ENCODE measurements at regions not wholly inside any gene's neighbourhood (a gene's known extent, or its start where the extent isn't known, plus 50 kb on each side); places are given as distances from the start of the nearest gene placed in this dataset.

DNA sequence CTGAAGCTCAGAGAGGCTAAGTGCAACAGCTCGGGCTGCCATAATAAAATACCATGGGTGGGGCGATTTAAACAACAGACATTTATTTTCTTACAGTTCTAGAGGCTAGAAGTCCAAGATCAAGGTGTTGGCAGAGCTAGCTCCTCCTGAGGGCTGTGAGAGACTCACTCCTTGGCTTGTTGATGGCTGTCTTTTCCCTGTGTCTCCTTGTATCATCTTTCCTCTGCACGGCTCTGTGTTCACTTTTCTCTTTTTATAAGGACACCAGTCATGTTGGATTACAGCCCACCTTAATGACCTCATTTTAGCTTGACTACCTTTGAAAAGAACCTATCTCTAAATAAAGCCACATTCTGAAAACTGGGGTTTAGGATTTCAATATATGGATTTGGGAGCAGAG, 129.7 kb downstream of the RPL22L1 start:
- Histone ChIP-seq H3K56ac (replicated peaks; ENCODE audit: insufficient read length, low read depth, low read length) (no peak overlapping the region), H3K18ac (ENCODE audit: extremely low read depth, low read length) (no peak overlapping the region), H2BK120ac (replicated peaks; ENCODE audit: low read depth, low read length) (no peak overlapping the region), H2BK15ac (ENCODE audit: low read length) (no peak overlapping the region), H2AK5ac (ENCODE audit: low read depth, low read length) (no peak overlapping the region), H3K23ac (ENCODE audit: insufficient read length) (no peak overlapping the region), H3K36me3 (ENCODE audit: control insufficient read depth in 2 of 4, insufficient read depth in 4 of 4, low read length in 3 of 4) (0 out of 8 replicates have a peak, but pooled peaks cover 0 to 2% (median 0%) of the 10 kb centered on the region in 4 experiments), H2BK20ac (ENCODE audit: low read length) (no peak overlapping the region), H4K8ac (ENCODE audit: extremely low read depth, insufficient read depth, low read length) (no peak overlapping the region), H3K27ac (ENCODE audit: low read depth, low read length) (no peak overlapping the region), H4K91ac (replicated peaks; ENCODE audit: insufficient read length, low read length) (no peak overlapping the region), H2BK12ac (ENCODE audit: low read depth, low read length) (no peak overlapping the region), H3K4me1 (replicated peaks in 1 of 4; ENCODE audit: control insufficient read depth in 3 of 4, insufficient read depth in 4 of 4, low read length in 3 of 4) (no peaks in the 10 kb centered on the region), H3K4ac (replicated peaks; ENCODE audit: insufficient read length, low read depth, low read length) (no peak overlapping the region), H3K4me2 (ENCODE audit: insufficient read depth in 1 of 2, low read depth in 2 of 2, low read length in 2 of 2) (no peak overlapping the region), H4K5ac (ENCODE audit: insufficient read length, low read depth, low read length) (no peak overlapping the region), H3K79me2 (ENCODE audit: control insufficient read depth in 1 of 2, insufficient read depth in 2 of 2, low read length in 2 of 2) (no peaks in the 10 kb centered on the region), H2AFZ (ENCODE audit: low read length) (0 out of 2 replicates have a peak overlapping the region, but pooled peaks have one; percentile 14), H3K14ac (ENCODE audit: insufficient read length) (no peak overlapping the region), H4K20me1 (replicated peaks in 1 of 2; ENCODE audit: control insufficient read depth in 1 of 2, insufficient read depth in 2 of 2, low read length in 2 of 2) (no peaks in the 10 kb centered on the region), H3K27me3 (replicated peaks in 1 of 4; ENCODE audit: control insufficient read depth in 3 of 4, extremely low read depth in 1 of 4, insufficient read depth in 3 of 4, low read length in 3 of 4) (no peaks in the 10 kb centered on the region), H3K79me1 (ENCODE audit: low read depth, low read length) (no peaks in the 10 kb centered on the region), H2BK5ac (ENCODE audit: low read depth, low read length) (no peak overlapping the region), H3K9ac (replicated peaks in 1 of 4; ENCODE audit: extremely low read depth in 1 of 4, low read depth in 3 of 4, low read length in 3 of 4) (no peak overlapping the region), H3K4me3 (ENCODE audit: extremely low read depth in 1 of 4, insufficient read depth in 2 of 4, low read depth in 3 of 4, low read length in 4 of 4) (no peak overlapping the region), H3K23me2 (ENCODE audit: low read depth, low read length) (no peaks in the 10 kb centered on the region), H3K9me3 (ENCODE audit: insufficient read depth in 2 of 2, low read depth in 1 of 2, low read length in 1 of 2) (peaks cover 3 to 7% of the 10 kb centered on the region in 2 experiments; a peak in 3 of 4 replicates)
- ChIA-PET POLR2A (ENCODE audit: partially characterized antibody) (no interaction called here), CTCF (ENCODE audit: partially characterized antibody) (interaction anchor here (1.3 kb wide), 1 partner anchor 327 kb away, joined by 3 read pairs; no protein-coding TSS in a partner anchor)
- FAIRE-seq (no peak), DNase-seq (ENCODE audit: low read depth in 1 of 2, low spot score in 2 of 2) (no peak)
- TF ChIP-seq PHF8 (conservative IDR thresholded peaks at IDR 0.05; ENCODE audit: low read depth, low read length) = no peak
- TF ChIP-seq RNF2 (IDR thresholded peaks at IDR 0.05; ENCODE audit: borderline replicate concordance, low read depth, low read length, missing control alignments, poor library complexity, severe bottlenecking) = no peak
- no peak for TF ChIP-seq EGR1 (IDR thresholded peaks at IDR 0.05; ENCODE audit: borderline replicate concordance, low read depth, low read length)
- TF ChIP-seq BACH1 (IDR thresholded peaks at IDR 0.05; ENCODE audit: low read length) = no peak
- TF ChIP-seq, protein P1, sequence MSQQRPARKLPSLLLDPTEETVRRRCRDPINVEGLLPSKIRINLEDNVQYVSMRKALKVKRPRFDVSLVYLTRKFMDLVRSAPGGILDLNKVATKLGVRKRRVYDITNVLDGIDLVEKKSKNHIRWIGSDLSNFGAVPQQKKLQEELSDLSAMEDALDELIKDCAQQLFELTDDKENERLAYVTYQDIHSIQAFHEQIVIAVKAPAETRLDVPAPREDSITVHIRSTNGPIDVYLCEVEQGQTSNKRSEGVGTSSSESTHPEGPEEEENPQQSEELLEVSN (IDR thresholded peaks at IDR 0.05) = no peak
- TF ChIP-seq, protein P2, sequence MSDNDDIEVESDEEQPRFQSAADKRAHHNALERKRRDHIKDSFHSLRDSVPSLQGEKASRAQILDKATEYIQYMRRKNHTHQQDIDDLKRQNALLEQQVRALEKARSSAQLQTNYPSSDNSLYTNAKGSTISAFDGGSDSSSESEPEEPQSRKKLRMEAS (IDR thresholded peaks at IDR 0.05) = no peak
- TF ChIP-seq FOSL1 (IDR thresholded peaks at IDR 0.05; ENCODE audit: insufficient read depth, low read depth, low read length) = no peak
- TF ChIP-seq, protein P3, sequence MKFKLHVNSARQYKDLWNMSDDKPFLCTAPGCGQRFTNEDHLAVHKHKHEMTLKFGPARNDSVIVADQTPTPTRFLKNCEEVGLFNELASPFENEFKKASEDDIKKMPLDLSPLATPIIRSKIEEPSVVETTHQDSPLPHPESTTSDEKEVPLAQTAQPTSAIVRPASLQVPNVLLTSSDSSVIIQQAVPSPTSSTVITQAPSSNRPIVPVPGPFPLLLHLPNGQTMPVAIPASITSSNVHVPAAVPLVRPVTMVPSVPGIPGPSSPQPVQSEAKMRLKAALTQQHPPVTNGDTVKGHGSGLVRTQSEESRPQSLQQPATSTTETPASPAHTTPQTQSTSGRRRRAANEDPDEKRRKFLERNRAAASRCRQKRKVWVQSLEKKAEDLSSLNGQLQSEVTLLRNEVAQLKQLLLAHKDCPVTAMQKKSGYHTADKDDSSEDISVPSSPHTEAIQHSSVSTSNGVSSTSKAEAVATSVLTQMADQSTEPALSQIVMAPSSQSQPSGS (IDR thresholded peaks at IDR 0.05; ENCODE audit: low read length) = no peak
- TF ChIP-seq SAP30 (IDR thresholded peaks at IDR 0.05; ENCODE audit: insufficient read depth, insufficient replicate concordance, low read length) = no peak
- TF ChIP-seq JUN (IDR thresholded peaks at IDR 0.05; ENCODE audit: low read depth, low read length) = no peak
- no peak for TF ChIP-seq TAF7 (optimal IDR thresholded peaks at IDR 0.05; ENCODE audit: borderline replicate concordance, low read depth, low read length)
- WGBS, 2 experiments (ENCODE audit: extremely low coverage in 1 of 2, insufficient coverage in 1 of 2, insufficient read length in 1 of 2, insufficient replicate concordance in 2 of 2, low coverage in 1 of 2, low lambda C conversion rate in 2 of 2, missing lambda C conversion rate in 1 of 2) = 92% methylated on average over 3 of the region's 3 CpGs; no CpG with 5 or more reads in 1 of the 2 experiments
